Ishikawa (cell line): ENCODE measurements at regions not wholly inside any gene's neighbourhood (a gene's known extent, or its start where the extent isn't known, plus 50 kb on each side); places are given as distances from the start of the nearest gene placed in this dataset.

Source experiments
- CEBPB ChIP-seq: IDR thresholded peaks from 2 replicates; pipeline ENCODE4 v1.6.1; 2012
- EGR1 ChIP-seq: IDR thresholded peaks from 2 replicates; pipeline ENCODE4 v1.6.1; 2012
- NFIC ChIP-seq: IDR thresholded peaks from 2 replicates; pipeline ENCODE4 v1.6.1; 2012
- USF1 ChIP-seq: IDR thresholded peaks from 2 replicates; pipeline ENCODE4 v1.6.1; 2012
- ZBTB7A ChIP-seq: IDR thresholded peaks from 2 replicates; pipeline ENCODE4 v1.6.1; 2012; ENCODE audit warnings: low read depth
- TF ChIP-seq, protein P1 (sequence below): IDR thresholded peaks from 2 replicates; pipeline ENCODE4 v1.6.1; 2012; ENCODE audit warnings: low read depth, mild to moderate bottlenecking
- TF ChIP-seq, protein P2 (sequence below): IDR thresholded peaks from 2 replicates; pipeline ENCODE4 v1.6.1; 2012

- TF ChIP-seq EGR1, result no peak
- no peak for TF ChIP-seq NFIC
- TF ChIP-seq ZBTB7A, result no peak
- TF ChIP-seq CEBPB, result no peak
- no peak for TF ChIP-seq USF1
- TF ChIP-seq, protein P1, sequence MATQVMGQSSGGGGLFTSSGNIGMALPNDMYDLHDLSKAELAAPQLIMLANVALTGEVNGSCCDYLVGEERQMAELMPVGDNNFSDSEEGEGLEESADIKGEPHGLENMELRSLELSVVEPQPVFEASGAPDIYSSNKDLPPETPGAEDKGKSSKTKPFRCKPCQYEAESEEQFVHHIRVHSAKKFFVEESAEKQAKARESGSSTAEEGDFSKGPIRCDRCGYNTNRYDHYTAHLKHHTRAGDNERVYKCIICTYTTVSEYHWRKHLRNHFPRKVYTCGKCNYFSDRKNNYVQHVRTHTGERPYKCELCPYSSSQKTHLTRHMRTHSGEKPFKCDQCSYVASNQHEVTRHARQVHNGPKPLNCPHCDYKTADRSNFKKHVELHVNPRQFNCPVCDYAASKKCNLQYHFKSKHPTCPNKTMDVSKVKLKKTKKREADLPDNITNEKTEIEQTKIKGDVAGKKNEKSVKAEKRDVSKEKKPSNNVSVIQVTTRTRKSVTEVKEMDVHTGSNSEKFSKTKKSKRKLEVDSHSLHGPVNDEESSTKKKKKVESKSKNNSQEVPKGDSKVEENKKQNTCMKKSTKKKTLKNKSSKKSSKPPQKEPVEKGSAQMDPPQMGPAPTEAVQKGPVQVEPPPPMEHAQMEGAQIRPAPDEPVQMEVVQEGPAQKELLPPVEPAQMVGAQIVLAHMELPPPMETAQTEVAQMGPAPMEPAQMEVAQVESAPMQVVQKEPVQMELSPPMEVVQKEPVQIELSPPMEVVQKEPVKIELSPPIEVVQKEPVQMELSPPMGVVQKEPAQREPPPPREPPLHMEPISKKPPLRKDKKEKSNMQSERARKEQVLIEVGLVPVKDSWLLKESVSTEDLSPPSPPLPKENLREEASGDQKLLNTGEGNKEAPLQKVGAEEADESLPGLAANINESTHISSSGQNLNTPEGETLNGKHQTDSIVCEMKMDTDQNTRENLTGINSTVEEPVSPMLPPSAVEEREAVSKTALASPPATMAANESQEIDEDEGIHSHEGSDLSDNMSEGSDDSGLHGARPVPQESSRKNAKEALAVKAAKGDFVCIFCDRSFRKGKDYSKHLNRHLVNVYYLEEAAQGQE, result no peak
- TF ChIP-seq, protein P2, sequence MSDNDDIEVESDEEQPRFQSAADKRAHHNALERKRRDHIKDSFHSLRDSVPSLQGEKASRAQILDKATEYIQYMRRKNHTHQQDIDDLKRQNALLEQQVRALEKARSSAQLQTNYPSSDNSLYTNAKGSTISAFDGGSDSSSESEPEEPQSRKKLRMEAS, result no peak
Observed at GRCh38 chr17:74153456-74153810, 50.0 kb upstream of the RPL38 start.
